GM23338 (cell line): ENCODE measurements at regions not wholly inside any gene's neighbourhood (a gene's known extent, or its start where the extent isn't known, plus 50 kb on each side); places are given as distances from the start of the nearest gene placed in this dataset.

Experiments used
- ATAC-seq: fragments of 200-7000 bp; cut with Tn5 transposase; 3 replicates; pipeline ENCODE4 v1.9.1; 2020
- DNase-seq: peaks from one replicate; pipeline ENCODE4 v3.0.0-alpha.2; 2015; ENCODE audit warnings: low spot score
- H2AFZ ChIP-seq: fragments of 200-600 bp; sonication (generic); 2 replicates; pipeline ENCODE4 v1.8.0; 2016; ENCODE audit warnings: antibody characterized with exemption, mild to moderate bottlenecking, moderate library complexity
- H3F3A ChIP-seq: fragments of 200-600 bp; sonication (generic); replicated peaks from 2 replicates; pipeline ENCODE4 v1.8.0; 2017; ENCODE audit warnings: antibody characterized with exemption, mixed run types, low read depth
- H3K27ac ChIP-seq: fragments of 200-600 bp; sonication (generic); 2 replicates; pipeline ENCODE4 v1.6.1; 2016; ENCODE audit warnings: low read depth
- H3K27me3 ChIP-seq: fragments of 200-600 bp; sonication (generic); 2 replicates; pipeline ENCODE4 v1.8.0; 2016; ENCODE audit warnings: mild to moderate bottlenecking, mixed run types, moderate library complexity; ENCODE audit not compliant: insufficient read depth
- H3K36me3 ChIP-seq: fragments of 200-600 bp; sonication (generic); 2 replicates; pipeline ENCODE4 v1.8.0; 2016; ENCODE audit warnings: mild to moderate bottlenecking; ENCODE audit not compliant: insufficient read depth
- H3K4me1 ChIP-seq: fragments of 200-600 bp; sonication (generic); 2 replicates; pipeline ENCODE4 v1.8.0; 2016; ENCODE audit warnings: mild to moderate bottlenecking, moderate library complexity; ENCODE audit not compliant: insufficient read depth
- H3K4me2 ChIP-seq: fragments of 200-600 bp; sonication (generic); 2 replicates; pipeline ENCODE4 v1.7.1; 2017; ENCODE audit warnings: mixed run types
- H3K4me3 ChIP-seq: fragments of 200-600 bp; sonication (generic); 2 replicates; pipeline ENCODE4 v1.6.1; 2016; ENCODE audit warnings: mixed run types
- H3K79me2 ChIP-seq: fragments of 200-600 bp; sonication (generic); replicated peaks from 2 replicates; pipeline ENCODE4 v1.8.0; 2017; ENCODE audit warnings: mild to moderate bottlenecking; ENCODE audit not compliant: insufficient read depth
- H3K9me2 ChIP-seq: fragments of 200-600 bp; sonication (generic); 2 replicates; pipeline ENCODE4 v1.8.0; 2017; ENCODE audit not compliant: insufficient read depth
- H4K20me1 ChIP-seq: fragments of 200-600 bp; sonication (generic); replicated peaks from 2 replicates; pipeline ENCODE4 v1.8.0; 2017; ENCODE audit warnings: mild to moderate bottlenecking; ENCODE audit not compliant: insufficient read depth
- H3K27ac Mint-ChIP-seq: 2 replicates; pipeline ENCODE4 v1.8.0; 2020; ENCODE audit warnings: inconsistent platforms, mild to moderate bottlenecking, moderate library complexity, mixed read lengths
- H3K27me3 Mint-ChIP-seq: 3 replicates; pipeline ENCODE4 v1.8.0; 2022; ENCODE audit warnings: low read depth, mild to moderate bottlenecking, moderate library complexity, mixed read lengths, inconsistent platforms; ENCODE audit not compliant: insufficient read depth, poor library complexity
- H3K36me3 Mint-ChIP-seq: 3 replicates; pipeline ENCODE4 v1.8.0; 2021; ENCODE audit warnings: low read depth, mild to moderate bottlenecking, inconsistent platforms, moderate library complexity, mixed read lengths
- H3K4me1 Mint-ChIP-seq: 3 replicates; pipeline ENCODE4 v1.8.0; 2020; ENCODE audit warnings: mild to moderate bottlenecking, inconsistent platforms, mixed read lengths
- H3K4me3 Mint-ChIP-seq: 3 replicates; pipeline ENCODE4 v1.8.0; 2021; ENCODE audit warnings: moderate library complexity, mild to moderate bottlenecking, inconsistent platforms, mixed read lengths
- H3K9me3 Mint-ChIP-seq: 3 replicates; pipeline ENCODE4 v1.8.0; 2020; ENCODE audit warnings: moderate library complexity, mild to moderate bottlenecking, inconsistent platforms, mixed read lengths
- EZH2phosphoT487 ChIP-seq: fragments of 200-600 bp; sonication (generic); IDR thresholded peaks from one replicate; pipeline ENCODE4 v1.8.1; 2018; ENCODE audit warnings: antibody characterized with exemption; ENCODE audit not compliant: unreplicated experiment
- JUNB ChIP-seq: IDR thresholded peaks from one replicate; pipeline ENCODE4 v1.6.1; 2016; ENCODE audit warnings: antibody characterized with exemption; ENCODE audit not compliant: unreplicated experiment
- POLR2AphosphoS5 ChIP-seq: IDR thresholded peaks from 2 replicates; pipeline ENCODE4 v1.6.1; 2016; ENCODE audit warnings: antibody characterized with exemption, low read depth
- STAT1 ChIP-seq: IDR thresholded peaks from one replicate; pipeline ENCODE4 v1.6.1; 2016; ENCODE audit warnings: antibody characterized with exemption; ENCODE audit not compliant: unreplicated experiment
- ZNF331 ChIP-seq: fragments of 250-450 bp; sonication (Bioruptor Pico); IDR thresholded peaks from 2 replicates; pipeline ENCODE4 v1.5.0; 2020; ENCODE audit warnings: low read depth, mild to moderate bottlenecking, moderate library complexity
- TF ChIP-seq, protein P1 (sequence below), 2 experiments: fragments of 200-600 bp in 1 of 2; sonication (generic) in 1 of 2; conservative IDR thresholded peaks; 2 replicates each; pipeline versions ENCODE4 v1.5.1 to v1.6.1; 2016 to 2017; ENCODE audit warnings: antibody characterized with exemption in 2 of 2, low read depth in 2 of 2, mild to moderate bottlenecking in 2 of 2, moderate library complexity in 1 of 2
- TF ChIP-seq, protein P2 (sequence below): fragments of 250-450 bp; sonication (Bioruptor Pico); IDR thresholded peaks from 2 replicates; pipeline ENCODE4 v1.5.0; 2020; ENCODE audit warnings: mild to moderate bottlenecking, moderate library complexity
- TF ChIP-seq, protein P3 (sequence below): IDR thresholded peaks from 2 replicates; pipeline ENCODE4 v1.6.1; 2016; ENCODE audit warnings: antibody characterized with exemption

DNA sequence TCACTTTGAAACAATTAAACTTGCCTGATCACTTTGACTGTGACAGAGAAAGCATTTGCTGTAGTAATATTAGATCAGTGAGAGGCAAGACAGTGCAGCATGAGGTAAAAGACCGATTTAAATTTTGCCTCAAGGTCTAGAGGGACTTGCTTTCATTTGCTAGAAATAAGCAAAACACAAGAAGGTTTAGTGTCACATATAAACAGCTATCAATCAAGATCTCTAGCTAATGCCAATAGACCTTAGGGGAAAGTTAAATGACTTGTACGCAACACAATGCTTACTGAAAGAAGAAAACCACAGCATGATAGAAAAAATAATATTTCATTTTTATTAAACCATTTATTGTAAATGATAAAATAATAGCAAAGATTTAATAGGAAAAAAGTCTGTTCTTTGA lies 113.5 kb downstream of the DSC3 start (continued):
- TF ChIP-seq, protein P1, sequence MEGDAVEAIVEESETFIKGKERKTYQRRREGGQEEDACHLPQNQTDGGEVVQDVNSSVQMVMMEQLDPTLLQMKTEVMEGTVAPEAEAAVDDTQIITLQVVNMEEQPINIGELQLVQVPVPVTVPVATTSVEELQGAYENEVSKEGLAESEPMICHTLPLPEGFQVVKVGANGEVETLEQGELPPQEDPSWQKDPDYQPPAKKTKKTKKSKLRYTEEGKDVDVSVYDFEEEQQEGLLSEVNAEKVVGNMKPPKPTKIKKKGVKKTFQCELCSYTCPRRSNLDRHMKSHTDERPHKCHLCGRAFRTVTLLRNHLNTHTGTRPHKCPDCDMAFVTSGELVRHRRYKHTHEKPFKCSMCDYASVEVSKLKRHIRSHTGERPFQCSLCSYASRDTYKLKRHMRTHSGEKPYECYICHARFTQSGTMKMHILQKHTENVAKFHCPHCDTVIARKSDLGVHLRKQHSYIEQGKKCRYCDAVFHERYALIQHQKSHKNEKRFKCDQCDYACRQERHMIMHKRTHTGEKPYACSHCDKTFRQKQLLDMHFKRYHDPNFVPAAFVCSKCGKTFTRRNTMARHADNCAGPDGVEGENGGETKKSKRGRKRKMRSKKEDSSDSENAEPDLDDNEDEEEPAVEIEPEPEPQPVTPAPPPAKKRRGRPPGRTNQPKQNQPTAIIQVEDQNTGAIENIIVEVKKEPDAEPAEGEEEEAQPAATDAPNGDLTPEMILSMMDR (conservative IDR thresholded peaks at IDR 0.05; ENCODE audit: low read depth in 2 of 2): no peak
- TF ChIP-seq POLR2AphosphoS5: no peak
- TF ChIP-seq STAT1: no peak

DNA sequence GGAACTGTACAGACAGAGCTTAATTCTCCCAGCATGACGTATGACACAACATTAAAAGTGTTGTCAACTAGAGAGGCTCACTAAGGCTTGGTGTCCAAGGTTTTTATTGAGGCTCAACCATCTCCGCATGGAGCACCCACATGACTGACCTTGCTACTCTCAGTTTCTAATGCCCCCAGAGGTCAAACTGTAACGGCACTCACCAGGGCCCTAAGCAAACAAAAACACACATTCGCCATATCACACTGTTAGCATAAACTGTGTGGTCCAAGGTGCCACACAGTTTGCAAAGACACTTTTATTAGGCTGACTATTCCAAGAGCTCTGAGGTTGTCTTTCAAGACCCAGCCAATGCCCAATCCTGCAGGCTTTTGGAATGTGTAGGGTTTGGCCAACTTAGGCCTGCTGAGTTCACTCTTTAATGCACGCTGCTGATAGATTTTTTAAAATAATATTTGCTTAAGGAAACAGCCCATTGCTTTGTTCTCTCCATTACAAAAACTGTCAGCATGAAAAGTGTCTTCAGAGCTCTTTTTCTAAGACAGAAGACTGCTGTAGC lies 114.9 kb downstream of the DSC3 start:
- no peak for DNase-seq
- H3K9me3 Mint-ChIP-seq: no peaks in the 10 kb centered on the region
- no peaks in the 10 kb centered on the region for H3K27me3 ChIP-seq
- no peak overlapping the region for H3K4me2 ChIP-seq
- no peaks in the 10 kb centered on the region for H3K36me3 ChIP-seq
- H3K79me2 ChIP-seq: no peaks in the 10 kb centered on the region
- 0 out of 3 replicates have a peak, but pooled peaks cover 2% of the 10 kb centered on the region for H3K4me1 Mint-ChIP-seq
- H3F3A ChIP-seq: no peaks in the 10 kb centered on the region
- H4K20me1 ChIP-seq: no peaks in the 10 kb centered on the region
- no peak overlapping the region for H3K27ac Mint-ChIP-seq
- H3K9me2 ChIP-seq: no peaks in the 10 kb centered on the region
- H3K4me3 ChIP-seq: no peak overlapping the region
- no peaks in the 10 kb centered on the region for H3K4me1 ChIP-seq
- no peak overlapping the region for H3K27ac ChIP-seq
- no peak for ATAC-seq
- TF ChIP-seq, protein P2, sequence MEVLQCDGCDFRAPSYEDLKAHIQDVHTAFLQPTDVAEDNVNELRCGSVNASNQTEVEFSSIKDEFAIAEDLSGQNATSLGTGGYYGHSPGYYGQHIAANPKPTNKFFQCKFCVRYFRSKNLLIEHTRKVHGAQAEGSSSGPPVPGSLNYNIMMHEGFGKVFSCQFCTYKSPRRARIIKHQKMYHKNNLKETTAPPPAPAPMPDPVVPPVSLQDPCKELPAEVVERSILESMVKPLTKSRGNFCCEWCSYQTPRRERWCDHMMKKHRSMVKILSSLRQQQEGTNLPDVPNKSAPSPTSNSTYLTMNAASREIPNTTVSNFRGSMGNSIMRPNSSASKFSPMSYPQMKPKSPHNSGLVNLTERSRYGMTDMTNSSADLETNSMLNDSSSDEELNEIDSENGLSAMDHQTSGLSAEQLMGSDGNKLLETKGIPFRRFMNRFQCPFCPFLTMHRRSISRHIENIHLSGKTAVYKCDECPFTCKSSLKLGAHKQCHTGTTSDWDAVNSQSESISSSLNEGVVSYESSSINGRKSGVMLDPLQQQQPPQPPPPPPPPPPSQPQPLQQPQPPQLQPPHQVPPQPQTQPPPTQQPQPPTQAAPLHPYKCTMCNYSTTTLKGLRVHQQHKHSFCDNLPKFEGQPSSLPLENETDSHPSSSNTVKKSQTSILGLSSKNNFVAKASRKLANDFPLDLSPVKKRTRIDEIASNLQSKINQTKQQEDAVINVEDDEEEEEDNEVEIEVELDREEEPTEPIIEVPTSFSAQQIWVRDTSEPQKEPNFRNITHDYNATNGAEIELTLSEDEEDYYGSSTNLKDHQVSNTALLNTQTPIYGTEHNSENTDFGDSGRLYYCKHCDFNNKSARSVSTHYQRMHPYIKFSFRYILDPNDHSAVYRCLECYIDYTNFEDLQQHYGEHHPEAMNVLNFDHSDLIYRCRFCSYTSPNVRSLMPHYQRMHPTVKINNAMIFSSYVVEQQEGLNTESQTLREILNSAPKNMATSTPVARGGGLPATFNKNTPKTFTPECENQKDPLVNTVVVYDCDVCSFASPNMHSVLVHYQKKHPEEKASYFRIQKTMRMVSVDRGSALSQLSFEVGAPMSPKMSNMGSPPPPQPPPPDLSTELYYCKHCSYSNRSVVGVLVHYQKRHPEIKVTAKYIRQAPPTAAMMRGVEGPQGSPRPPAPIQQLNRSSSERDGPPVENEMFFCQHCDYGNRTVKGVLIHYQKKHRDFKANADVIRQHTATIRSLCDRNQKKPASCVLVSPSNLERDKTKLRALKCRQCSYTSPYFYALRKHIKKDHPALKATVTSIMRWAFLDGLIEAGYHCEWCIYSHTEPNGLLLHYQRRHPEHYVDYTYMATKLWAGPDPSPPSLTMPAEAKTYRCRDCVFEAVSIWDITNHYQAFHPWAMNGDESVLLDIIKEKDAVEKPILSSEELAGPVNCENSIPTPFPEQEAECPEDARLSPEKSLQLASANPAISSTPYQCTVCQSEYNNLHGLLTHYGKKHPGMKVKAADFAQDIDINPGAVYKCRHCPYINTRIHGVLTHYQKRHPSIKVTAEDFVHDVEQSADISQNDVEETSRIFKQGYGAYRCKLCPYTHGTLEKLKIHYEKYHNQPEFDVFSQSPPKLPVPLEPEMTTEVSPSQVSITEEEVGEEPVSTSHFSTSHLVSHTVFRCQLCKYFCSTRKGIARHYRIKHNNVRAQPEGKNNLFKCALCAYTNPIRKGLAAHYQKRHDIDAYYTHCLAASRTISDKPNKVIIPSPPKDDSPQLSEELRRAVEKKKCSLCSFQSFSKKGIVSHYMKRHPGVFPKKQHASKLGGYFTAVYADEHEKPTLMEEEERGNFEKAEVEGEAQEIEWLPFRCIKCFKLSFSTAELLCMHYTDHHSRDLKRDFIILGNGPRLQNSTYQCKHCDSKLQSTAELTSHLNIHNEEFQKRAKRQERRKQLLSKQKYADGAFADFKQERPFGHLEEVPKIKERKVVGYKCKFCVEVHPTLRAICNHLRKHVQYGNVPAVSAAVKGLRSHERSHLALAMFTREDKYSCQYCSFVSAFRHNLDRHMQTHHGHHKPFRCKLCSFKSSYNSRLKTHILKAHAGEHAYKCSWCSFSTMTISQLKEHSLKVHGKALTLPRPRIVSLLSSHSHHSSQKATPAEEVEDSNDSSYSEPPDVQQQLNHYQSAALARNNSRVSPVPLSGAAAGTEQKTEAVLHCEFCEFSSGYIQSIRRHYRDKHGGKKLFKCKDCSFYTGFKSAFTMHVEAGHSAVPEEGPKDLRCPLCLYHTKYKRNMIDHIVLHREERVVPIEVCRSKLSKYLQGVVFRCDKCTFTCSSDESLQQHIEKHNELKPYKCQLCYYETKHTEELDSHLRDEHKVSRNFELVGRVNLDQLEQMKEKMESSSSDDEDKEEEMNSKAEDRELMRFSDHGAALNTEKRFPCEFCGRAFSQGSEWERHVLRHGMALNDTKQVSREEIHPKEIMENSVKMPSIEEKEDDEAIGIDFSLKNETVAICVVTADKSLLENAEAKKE (CRISPR knock-in tag): no peak
- TF ChIP-seq ZNF331 (CRISPR knock-in tag): no peak
- TF ChIP-seq, protein P3, sequence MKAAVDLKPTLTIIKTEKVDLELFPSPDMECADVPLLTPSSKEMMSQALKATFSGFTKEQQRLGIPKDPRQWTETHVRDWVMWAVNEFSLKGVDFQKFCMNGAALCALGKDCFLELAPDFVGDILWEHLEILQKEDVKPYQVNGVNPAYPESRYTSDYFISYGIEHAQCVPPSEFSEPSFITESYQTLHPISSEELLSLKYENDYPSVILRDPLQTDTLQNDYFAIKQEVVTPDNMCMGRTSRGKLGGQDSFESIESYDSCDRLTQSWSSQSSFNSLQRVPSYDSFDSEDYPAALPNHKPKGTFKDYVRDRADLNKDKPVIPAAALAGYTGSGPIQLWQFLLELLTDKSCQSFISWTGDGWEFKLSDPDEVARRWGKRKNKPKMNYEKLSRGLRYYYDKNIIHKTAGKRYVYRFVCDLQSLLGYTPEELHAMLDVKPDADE: no peak
- TF ChIP-seq EZH2phosphoT487: no peak
- TF ChIP-seq JUNB: no peak
- no peak overlapping the region for H2AFZ ChIP-seq
- no peaks in the 10 kb centered on the region for H3K36me3 Mint-ChIP-seq
- H3K4me3 Mint-ChIP-seq: no peak overlapping the region
- peaks cover 2% of the 10 kb centered on the region for H3K27me3 Mint-ChIP-seq
